IMR-90 (cell line): ENCODE measurements at regions not wholly inside any gene's neighbourhood (a gene's known extent, or its start where the extent isn't known, plus 50 kb on each side); places are given as distances from the start of the nearest gene placed in this dataset.

Experiments used
- BHLHE40 ChIP-seq: fragments of 150-350 bp; IDR thresholded peaks from 2 replicates; pipeline ENCODE4 v1.6.1; 2016; ENCODE audit warnings: mild to moderate bottlenecking, low read depth, low read length
- CEBPB ChIP-seq: IDR thresholded peaks from 2 replicates; pipeline ENCODE4 v1.6.1; 2012; ENCODE audit warnings: low read depth, low read length, improper control_type of control experiment
- CHD1 ChIP-seq: IDR thresholded peaks from 2 replicates; pipeline ENCODE4 v1.6.1; 2012; ENCODE audit warnings: low read depth, low read length, improper control_type of control experiment
- CTCF ChIP-seq: conservative IDR thresholded peaks from 2 replicates; pipeline ENCODE4 v1.5.1; 2012; ENCODE audit warnings: mild to moderate bottlenecking, low read depth, low read length, improper control_type of control experiment
- MXI1 ChIP-seq: IDR thresholded peaks from 2 replicates; pipeline ENCODE4 v1.6.1; 2012; ENCODE audit warnings: low read depth, mild to moderate bottlenecking, low read length, moderate library complexity, borderline replicate concordance
- POLR2A ChIP-seq: IDR thresholded peaks from 2 replicates; pipeline ENCODE4 v1.6.1; 2012; ENCODE audit warnings: mild to moderate bottlenecking, low read depth, low read length
- RAD21 ChIP-seq: IDR thresholded peaks from 2 replicates; pipeline ENCODE4 v1.6.1; 2012; ENCODE audit warnings: low read length, improper control_type of control experiment
- RCOR1 ChIP-seq: IDR thresholded peaks from 2 replicates; pipeline ENCODE4 v1.6.1; 2012; ENCODE audit warnings: mild to moderate bottlenecking, low read length, improper control_type of control experiment; ENCODE audit not compliant: insufficient replicate concordance
- SMC3 ChIP-seq: fragments of 150-350 bp; IDR thresholded peaks from 2 replicates; pipeline ENCODE4 v1.6.1; 2016; ENCODE audit warnings: low read depth, mild to moderate bottlenecking, antibody characterized with exemption, low read length, moderate library complexity

- TF ChIP-seq CTCF (no peak), POLR2A (no peak), SMC3 (no peak), BHLHE40 (no peak), CHD1 (no peak), RAD21 (no peak), MXI1 (no peak), CEBPB (no peak), RCOR1 (no peak)
Observed at GRCh38 chr1:228958121-228958520, 222.8 kb downstream of the RHOU start.
